T-helper 1 cell treated with Interleukin-12 subunit alpha and Interleukin-12 subunit beta and Interleukin-4 antibody, amounts not matched to agents 30 ng/mL and 1 ng/mL, for 36 hours (primary cell): ENCODE measurements at regions not wholly inside any gene's neighbourhood (a gene's known extent, or its start where the extent isn't known, plus 50 kb on each side); places are given as distances from the start of the nearest gene placed in this dataset.
"Not testable (repeated sequence)": the region's sequence is repeated elsewhere in the genome, so short reads cannot be mapped to it uniquely, and the experiment has no call there.

Experiments
- intact Hi-C: fragments of 100-400 bp; cut with micrococcal nuclease; formaldehyde crosslinking; loops from one replicate; pipeline ENCODE4 v1.15.1; 2024

- intact Hi-C loops: no loop called here
Observed at GRCh38 chr5:128722551-128722950, 184.5 kb upstream of the FBN2 start.

- intact Hi-C loops: not testable (repeated sequence)
Observed at GRCh38 chr5:128730021-128730420, 192.0 kb upstream of the FBN2 start.

DNA sequence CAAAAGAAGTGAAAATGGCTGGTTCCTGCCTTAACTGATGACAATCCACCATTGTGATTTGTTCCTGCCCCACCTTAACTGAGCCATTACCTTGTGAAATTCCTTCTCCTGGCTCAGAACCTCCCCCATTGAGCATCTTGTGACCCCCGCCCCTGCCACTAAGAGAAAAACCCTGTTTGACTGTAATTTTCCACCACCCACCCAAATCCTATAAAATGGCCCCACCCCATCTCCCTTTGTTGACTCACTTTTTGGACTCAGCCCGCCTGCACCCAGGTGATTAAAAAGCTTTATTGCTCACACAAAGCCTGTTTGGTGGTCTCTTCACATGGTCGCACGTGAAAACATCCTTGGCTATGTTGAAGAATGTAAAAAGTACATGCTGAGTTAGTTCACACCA is 197.6 kb upstream of the FBN2 start:
- intact Hi-C loops: not testable (repeated sequence)

GRCh38 chr5:128736553-128736952 is 198.5 kb upstream of the FBN2 start:
- intact Hi-C loops: no loop called here

- intact Hi-C loops: no loop called here
Observed at GRCh38 chr5:128749136-128749898, 211.3 kb upstream of the FBN2 start.

- intact Hi-C loops: no loop called here
Observed at GRCh38 chr5:128750155-128750554, 212.1 kb upstream of the FBN2 start.

GRCh38 chr5:128757196-128757959 is 207.9 kb upstream of the SLC27A6 start:
- intact Hi-C loops: no loop called here

DNA sequence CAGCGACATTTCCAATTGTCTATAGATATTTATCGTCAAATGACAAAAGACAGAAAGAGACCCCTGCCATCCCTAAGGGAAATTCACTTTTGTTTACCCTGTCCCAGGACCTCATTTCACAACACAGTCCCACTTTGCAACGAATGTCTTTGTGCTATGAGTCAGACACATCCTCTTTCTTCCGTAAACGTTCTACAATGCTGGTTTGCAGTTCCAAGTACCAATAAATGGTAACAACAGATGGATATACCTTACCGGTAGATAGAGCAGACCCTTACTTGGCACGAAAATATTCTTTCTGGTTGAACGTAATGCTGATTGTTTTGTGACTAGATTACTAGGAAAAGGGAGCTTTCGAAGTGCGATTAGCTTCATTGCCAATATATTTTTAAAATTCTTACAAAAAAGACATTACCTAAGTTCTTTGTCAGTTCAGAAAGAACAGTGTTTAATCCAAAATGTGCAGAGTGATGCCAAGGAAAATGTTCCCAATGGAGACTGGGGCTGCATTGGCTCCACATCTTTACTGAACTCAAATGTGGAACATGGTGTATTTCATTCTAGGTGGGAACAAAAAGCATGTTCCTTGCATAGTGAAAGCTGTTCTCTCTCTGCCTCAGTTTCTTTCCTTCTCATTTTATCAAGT is 202.5 kb upstream of the SLC27A6 start:
- intact Hi-C loops: no loop called here

DNA sequence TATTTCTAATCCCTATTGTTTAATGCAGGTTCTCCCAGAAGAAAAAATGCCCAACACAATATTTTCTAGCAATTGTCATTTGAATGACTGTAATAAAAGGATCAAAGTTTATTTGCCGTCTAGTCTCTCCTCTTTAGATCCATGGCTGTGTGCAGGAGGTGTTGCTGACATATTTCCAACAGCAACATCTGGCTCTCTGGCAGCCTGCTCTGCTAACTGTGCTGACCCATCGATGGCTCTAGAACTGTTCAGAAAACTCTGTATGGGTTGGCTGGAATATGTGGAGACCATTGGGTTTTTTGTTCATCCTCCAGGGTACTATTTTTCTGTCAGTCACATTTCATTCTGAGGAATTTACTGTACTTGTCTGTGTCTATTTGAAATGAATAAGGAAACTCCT is 202.0 kb upstream of the SLC27A6 start:
- intact Hi-C loops: no loop called here

DNA sequence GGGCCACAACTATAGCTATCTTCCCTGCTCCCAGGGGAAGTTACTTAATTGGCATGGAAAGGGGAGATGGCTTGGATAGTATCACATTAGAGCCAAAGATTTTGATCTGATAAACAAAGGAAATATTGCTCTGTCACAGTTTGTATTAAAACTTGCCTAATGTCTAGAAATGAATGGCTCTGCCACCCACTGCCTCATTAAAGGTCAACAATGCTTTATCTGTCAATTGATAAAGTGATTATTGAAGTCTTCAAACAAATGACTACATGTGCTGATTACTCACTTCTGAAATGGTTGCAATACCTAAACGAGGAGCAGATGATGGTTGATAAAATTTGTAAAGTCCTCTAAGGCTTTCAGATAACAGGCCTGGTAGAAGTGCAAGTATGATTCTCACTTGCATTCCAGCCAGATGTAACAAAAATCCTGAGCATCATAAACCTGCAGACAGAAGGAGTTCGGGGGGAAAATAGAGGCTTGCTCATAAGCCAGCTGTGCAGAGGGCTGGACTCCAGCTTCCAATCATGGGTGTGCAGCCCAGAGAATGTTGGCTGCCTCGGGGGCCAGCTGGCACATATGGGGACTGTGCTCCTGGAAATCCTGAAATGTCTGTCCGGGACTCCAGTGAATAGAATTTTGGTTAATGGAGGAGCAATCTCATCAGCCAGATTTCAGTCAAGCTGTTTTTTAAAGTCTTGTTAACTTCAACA is 200.5 kb upstream of the SLC27A6 start:
- intact Hi-C loops: no loop called here

GRCh38 chr5:128765448-128766061 is 199.7 kb upstream of the SLC27A6 start:
- intact Hi-C loops: no loop called here

GRCh38 chr5:128766406-128766805 is 198.9 kb upstream of the SLC27A6 start:
- intact Hi-C loops: no loop called here

DNA sequence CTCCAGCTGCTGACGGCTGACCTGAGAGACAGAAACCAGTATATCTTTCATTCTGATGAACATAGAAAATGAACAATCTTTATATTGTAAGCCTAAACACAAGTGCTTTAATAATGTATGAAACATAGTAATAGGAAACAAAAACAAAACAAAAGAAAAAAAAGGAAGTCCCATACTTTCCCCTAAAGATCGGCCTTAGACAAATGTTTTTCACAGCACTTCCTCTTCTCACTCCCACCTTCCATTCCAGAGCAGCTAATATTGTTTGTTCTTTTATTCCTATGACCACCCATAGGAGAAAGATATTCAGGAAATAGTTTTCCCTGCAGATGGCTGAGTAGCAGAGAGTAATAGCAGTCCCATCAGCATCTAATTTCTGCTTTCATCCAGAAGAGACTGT is 194.4 kb upstream of the SLC27A6 start:
- intact Hi-C loops: no loop called here

DNA sequence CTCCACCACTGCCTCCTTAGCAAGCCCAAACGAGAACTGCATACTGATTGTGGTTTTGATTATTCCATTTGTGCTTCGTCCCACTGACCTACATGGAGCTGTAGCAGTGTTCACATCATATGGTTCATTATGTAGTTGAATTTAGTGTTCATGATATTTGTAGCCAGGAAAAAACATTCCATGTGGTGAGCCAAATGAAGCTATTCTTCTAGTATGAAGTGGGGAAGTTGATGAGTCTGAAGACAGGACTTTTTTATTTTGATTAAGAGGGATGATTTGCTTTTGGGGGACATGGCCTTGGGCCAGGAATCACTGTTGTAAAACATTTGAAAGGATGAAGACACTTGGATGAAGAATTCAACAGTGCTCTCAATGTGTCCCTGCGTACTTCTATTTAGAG is 192.9 kb upstream of the SLC27A6 start:
- intact Hi-C loops: no loop called here

DNA sequence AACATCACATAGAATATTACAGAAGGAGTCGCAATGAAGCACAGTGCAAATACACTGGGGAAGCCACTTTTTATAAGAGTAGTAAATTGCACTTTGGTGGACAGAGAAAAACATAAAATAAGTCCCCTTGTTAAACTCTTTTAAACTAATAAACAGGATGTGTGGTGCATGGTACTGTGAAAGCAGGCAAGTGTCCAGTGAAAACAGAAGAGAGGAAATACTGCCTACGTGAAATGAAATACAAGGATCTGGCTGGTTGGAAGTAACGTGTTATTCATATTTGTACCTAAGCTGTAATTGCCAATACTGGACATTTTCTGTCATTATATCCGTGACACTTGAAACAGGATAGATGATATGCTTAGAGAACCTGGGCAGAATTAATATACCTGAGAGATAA is 191.9 kb upstream of the SLC27A6 start:
- intact Hi-C loops: no loop called here

DNA sequence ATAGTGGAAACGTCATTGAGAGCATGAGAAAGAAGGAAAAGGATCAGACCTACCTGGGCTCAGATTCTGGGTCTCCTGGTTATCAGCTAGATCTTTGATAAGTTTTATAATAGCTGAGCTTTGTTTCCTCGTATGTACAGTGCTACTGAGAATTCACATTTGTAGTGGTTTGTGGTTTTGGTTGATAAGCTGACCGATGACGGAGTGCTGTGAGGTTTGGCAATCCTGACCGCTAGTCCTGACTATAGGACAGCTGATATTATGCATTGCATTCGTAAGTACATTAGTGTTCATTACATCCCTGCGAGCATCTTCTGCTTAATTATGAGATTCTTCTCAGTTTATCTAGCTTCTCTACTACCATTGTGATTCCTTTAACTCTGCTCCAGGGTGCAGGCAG is 190.7 kb upstream of the SLC27A6 start:
- intact Hi-C loops: no loop called here

DNA sequence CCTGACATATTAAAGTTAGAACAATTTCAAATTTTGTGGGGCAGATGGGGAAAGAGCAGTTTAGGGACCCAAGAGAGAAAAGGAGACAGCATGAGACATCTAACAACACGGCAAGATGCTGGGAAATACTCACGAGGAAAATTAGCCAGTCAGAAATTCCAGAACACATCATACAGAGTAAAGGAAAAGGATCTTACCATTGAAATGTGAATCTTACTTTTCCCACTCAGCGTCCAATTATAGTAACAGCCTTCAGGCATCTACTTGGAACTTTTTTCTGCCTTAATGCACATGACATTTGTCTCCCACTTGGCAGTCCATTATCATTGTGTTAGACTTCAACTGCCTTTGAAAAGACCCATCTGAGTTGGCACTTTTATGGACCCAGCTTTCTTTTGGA is 189.7 kb upstream of the SLC27A6 start:
- intact Hi-C loops: no loop called here

DNA sequence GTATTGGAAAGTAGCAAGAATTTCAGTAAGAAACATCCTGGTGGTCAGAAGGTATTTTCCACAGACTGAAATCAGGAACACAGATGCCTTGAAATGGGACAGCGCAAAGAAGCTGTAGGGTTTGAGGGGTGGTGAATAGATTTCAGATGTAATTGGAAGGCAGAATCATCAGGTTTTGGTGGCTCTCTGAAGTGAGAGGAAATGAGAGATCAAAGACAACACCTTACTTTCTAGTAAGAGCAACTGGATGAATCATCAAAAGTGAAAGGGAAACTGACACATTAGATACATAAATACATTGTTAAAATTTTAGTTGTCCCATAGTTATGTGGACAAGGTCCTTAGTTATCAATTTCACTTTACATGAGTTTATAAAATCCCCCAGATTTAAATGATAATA is 188.2 kb upstream of the SLC27A6 start:
- intact Hi-C loops: no loop called here

DNA sequence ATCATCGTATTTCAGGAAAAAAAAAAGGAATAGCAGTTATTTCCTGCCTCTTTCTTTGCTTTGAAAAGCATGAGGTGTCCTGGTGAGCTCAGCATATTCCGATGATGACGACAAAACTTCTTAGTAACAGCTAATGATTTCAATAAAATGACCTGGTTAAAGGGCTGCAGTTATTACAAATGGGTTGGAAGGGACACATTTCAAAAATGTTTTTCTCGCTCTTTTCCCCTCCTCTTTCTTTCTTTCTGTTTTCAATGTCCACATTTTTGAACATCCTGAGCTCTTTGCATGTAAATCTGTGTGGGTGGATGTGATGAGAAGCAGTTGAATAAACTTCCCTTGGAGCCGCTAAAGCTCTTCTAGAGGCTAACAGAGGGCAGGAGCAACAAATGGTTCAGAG is 186.8 kb upstream of the SLC27A6 start:
- intact Hi-C loops: no loop called here

- intact Hi-C loops: no loop called here
Observed at GRCh38 chr5:128782446-128782845, 182.8 kb upstream of the SLC27A6 start.

DNA sequence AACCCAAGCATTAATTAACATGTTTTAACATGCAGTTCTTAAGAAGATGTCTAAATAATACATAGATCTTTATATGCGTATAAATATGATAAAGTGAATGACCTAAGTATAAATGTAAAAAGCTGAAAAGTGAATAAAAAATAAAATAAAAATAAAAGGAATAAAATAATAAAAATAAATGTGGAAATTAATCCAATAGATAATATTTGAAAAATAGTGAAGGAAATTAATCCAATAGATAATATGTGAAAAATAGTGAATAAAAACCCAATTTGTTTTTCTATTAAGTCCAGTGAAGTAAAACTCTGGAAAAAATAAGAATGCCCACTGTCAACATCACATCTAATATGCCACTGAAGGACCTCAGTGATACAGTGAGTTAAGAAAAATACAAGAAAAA is 180.6 kb upstream of the SLC27A6 start:
- intact Hi-C loops: no loop called here
